GM12891 (cell line): ENCODE measurements at regions not wholly inside any gene's neighbourhood (a gene's known extent, or its start where the extent isn't known, plus 50 kb on each side); places are given as distances from the start of the nearest gene placed in this dataset.

Source experiments
- DNase-seq: peaks from one replicate; pipeline ENCODE4 v3.0.0; 2011; ENCODE audit warnings: low spot score; ENCODE audit not compliant: insufficient read length
- FAIRE-seq: peaks from 2 replicates; lab custom pipeline; 2011; peaks lifted over from hg19 to GRCh38; lab: Jason Lieb, UNC
- PAX5 ChIP-seq: IDR thresholded peaks from 2 replicates; pipeline ENCODE4 v1.6.1; 2011; ENCODE audit warnings: low read length, moderate library complexity, mild to moderate bottlenecking; ENCODE audit not compliant: insufficient read depth, severe bottlenecking
- POLR2A ChIP-seq: IDR thresholded peaks from 2 replicates; pipeline ENCODE4 v1.6.1; 2011; ENCODE audit warnings: low read depth, low read length, control low read depth
- POLR2AphosphoS5 ChIP-seq: IDR thresholded peaks from 2 replicates; pipeline ENCODE4 v1.6.1; 2011; ENCODE audit warnings: low read depth, low read length, control low read depth
- POU2F2 ChIP-seq: IDR thresholded peaks from 2 replicates; pipeline ENCODE4 v1.6.1; 2011; ENCODE audit warnings: low read depth, mild to moderate bottlenecking, control low read depth, low read length, moderate library complexity
- SPI1 ChIP-seq: IDR thresholded peaks from 2 replicates; pipeline ENCODE4 v1.6.1; 2011; ENCODE audit warnings: low read depth, low read length, control low read depth
- TAF1 ChIP-seq: IDR thresholded peaks from 2 replicates; pipeline ENCODE4 v1.6.1; 2011; ENCODE audit warnings: low read depth, low read length, control low read depth

DNA sequence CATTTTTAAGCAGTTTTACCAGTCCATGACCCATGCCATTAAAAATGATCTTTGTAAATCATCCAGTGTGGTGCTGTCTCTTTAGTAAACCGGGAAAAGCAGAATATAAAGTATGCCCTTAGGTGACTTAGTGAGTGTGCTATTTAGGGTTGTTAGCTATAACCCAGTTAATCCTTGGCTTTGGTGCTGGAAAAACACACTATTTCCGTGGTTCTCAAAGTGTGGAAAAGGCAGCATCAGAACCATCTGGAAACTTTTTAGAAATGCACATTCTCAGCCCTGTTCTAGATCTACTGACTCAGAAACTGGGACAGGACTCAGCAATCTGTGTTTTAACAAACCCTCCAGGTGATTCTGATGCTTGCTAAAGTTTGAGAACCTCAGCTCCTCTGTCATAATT, 123.6 kb upstream of the ZNF608 start:
- DNase-seq: no peak
- TF ChIP-seq PAX5 (no peak), POLR2A (no peak), POU2F2 (no peak), SPI1 (no peak), TAF1 (no peak), POLR2AphosphoS5 (no peak)
- no peak for FAIRE-seq

DNA sequence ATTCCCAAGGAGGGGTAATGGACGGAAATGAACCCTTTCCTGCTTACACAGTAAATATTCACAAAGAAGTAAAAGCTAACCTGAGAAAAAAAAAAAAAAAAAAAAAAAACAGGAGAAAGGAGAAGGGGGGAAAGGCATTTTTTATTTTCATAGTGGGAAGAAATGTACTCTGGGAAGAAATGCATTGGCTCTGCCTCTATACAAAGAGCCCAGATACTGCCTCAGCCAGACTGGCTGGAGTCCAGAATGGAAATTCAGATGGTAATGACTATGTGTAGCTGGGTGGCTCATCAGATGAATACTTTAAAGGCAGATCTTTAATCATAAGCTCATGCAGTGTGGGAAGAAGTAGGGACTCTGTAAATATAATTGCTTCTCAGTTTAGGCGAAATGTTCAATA, 124.9 kb upstream of the ZNF608 start:
- DNase-seq: no peak
- FAIRE-seq: no peak
- TF ChIP-seq POLR2A (no peak), TAF1 (no peak), PAX5 (no peak), POLR2AphosphoS5 (no peak), POU2F2 (no peak), SPI1 (no peak)

DNA sequence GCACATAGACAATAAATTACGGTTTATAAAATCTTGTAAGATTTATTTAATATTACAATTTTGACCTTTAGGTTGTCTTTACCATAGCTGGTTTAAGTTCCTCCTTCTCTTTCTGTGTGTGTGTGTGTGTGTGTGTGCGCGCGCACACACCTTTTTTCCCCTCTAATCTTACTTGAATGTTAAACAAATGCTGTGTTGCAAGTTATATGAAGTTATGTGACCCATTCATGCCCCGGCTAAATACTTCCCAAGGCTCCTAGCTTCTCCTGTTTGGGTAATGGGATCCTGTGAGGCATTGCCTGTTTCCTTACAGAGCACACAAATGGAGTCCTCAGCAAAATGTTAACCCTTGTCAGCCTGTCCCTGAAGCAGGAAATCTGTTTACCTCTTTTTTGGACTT, 125.6 kb upstream of the ZNF608 start:
- TF ChIP-seq POU2F2 (no peak), POLR2A (no peak), TAF1 (no peak), PAX5 (no peak), POLR2AphosphoS5 (no peak), SPI1 (no peak)
- FAIRE-seq (no peak), DNase-seq (no peak)

DNA sequence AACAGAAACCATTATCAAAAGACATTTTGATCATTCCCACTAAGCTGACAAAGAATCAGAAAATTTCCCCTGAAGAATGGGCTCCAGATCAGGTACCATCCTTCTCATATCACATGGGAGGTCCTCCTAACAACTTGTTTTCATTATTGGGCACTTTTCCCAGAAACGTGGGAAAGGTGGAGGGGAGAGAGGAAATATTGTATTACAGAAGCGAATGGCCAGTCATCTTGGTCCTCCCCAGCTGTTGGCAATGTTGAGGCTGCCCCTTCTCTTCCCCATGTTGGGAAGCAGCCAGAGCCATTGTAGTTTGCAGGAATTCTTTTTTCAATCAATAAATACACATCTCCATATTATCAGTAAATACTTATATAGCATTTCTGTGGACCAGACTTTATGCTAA, 126.2 kb upstream of the ZNF608 start:
- no peak for FAIRE-seq
- DNase-seq: no peak
- no peak for TF ChIP-seq POLR2A
- no peak for TF ChIP-seq POU2F2

DNA sequence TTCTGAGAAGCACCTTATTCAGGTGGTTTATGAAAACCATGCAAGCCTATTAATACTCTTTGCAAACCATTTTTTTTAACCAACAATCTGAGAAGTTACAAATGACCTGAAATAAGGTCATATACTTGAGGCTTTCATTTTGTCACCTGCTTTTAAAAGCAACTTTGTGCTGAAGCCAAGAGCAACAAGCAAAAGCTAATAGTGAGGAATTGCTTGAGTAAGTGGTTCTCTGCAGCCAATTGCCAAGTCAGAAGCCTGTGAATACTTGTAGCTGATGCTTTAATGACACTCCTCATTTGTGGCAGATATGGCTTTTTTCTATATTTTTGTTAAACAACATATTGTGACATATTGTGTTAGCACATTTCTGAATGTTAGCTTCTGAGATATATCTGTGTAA, 126.7 kb upstream of the ZNF608 start:
- DNase-seq (no peak), FAIRE-seq (no peak)
- TF ChIP-seq PAX5: no peak
- no peak for TF ChIP-seq SPI1
- TF ChIP-seq TAF1: no peak
- no peak for TF ChIP-seq POLR2AphosphoS5
- no peak for TF ChIP-seq POU2F2
- no peak for TF ChIP-seq POLR2A

DNA sequence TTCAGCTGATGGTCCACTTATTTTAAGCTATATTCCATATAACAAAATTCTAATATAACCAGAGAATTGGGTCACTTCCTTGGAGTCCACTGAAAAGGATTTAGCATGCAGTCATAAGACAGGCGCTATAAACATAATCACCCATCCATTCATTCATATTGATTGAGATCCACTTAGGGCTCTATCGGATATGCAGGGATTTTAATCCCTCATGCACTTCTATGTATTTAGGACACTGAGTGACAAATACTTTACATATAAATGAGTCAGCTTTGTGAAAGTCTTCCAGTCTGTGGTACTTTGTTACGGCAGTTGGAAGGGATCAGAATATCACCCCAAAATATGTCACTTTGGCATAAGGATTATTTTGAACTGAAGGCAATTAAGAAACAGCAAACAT, 127.3 kb upstream of the ZNF608 start:
- TF ChIP-seq SPI1: no peak
- TF ChIP-seq POU2F2: no peak
- no peak for TF ChIP-seq POLR2A
- no peak for TF ChIP-seq PAX5
- TF ChIP-seq POLR2AphosphoS5: no peak
- no peak for TF ChIP-seq TAF1
- DNase-seq (no peak), FAIRE-seq (no peak)

DNA sequence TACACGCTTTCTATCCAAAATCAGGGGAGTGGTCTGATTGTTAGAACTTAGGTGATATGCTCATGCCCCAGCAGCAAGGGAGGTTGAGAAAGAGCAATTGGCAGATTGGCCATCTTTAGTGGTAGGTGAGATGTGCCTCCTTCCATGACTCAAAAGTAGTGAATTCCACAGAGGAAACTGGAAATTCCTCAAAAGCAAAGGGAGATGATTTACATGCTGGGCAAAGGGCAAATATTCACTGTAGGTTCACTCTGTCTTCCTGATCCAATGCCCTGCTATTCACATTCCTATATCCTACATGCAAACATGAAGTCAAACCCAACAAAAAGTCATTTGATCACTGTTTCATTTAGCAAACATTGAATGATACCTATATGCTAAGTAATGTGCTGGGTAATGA, 130.1 kb upstream of the ZNF608 start:
- FAIRE-seq (no peak), DNase-seq (no peak)
- no peak for TF ChIP-seq POLR2AphosphoS5
- TF ChIP-seq SPI1: no peak
- no peak for TF ChIP-seq POU2F2
- TF ChIP-seq TAF1: no peak
- TF ChIP-seq PAX5: no peak
- TF ChIP-seq POLR2A: no peak

DNA sequence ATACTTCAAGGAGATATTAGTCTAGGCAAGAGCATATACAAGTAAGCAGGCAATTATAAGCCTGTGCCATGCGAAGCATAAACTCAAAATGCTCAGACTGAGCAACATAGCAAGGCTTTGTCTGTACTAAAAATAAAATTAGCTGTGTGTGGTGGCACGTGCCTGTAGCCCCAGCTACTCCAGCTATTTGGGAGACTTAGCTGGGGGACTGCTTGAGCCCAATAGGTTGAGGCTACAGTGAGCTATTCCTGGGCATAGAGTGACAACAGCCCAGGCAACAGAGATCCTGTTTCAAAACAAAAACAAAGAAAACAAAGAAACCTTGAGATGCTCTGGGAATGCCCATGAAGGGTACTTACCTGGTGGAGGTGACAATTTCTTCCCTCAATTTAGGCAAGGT, 130.5 kb upstream of the ZNF608 start:
- TF ChIP-seq SPI1: no peak
- TF ChIP-seq POU2F2: no peak
- TF ChIP-seq POLR2AphosphoS5: no peak
- no peak for TF ChIP-seq TAF1
- TF ChIP-seq POLR2A: no peak
- TF ChIP-seq PAX5: no peak
- no peak for FAIRE-seq
- no peak for DNase-seq

DNA sequence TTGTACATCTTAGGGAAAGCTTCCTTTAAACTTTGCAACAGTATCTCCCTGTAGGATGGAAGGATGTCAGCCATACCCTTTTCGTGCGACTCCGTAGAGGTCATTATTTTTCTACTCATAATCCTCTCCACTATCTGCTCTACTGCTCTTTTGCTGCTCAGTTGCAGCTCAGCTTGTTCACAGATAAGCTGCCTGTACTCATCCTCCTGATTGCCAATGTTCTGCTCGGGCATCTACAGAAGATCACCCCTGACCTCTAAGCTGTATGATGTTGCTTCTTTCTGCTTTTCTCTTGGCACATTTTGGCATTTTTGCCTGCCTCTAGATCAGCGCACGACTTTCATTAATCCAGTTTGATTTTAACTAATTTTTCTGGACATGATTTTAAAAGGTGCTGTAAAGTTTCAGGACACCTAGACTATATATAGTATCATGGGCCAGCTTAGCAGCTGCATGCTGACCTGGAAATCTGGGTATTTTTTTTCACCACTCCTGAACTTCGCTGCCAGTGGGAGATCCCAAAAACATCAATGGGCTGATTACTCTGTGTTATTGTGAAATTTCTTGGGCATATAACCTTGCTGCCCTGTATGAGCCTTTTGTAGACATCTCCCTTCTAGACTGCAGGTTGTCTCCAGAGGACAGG, 131.2 kb upstream of the ZNF608 start:
- no peak for DNase-seq
- no peak for TF ChIP-seq POLR2A
- no peak for TF ChIP-seq PAX5
- TF ChIP-seq POU2F2: no peak
- TF ChIP-seq POLR2AphosphoS5: no peak
- no peak for TF ChIP-seq TAF1
- TF ChIP-seq SPI1: no peak
- no peak for FAIRE-seq

DNA sequence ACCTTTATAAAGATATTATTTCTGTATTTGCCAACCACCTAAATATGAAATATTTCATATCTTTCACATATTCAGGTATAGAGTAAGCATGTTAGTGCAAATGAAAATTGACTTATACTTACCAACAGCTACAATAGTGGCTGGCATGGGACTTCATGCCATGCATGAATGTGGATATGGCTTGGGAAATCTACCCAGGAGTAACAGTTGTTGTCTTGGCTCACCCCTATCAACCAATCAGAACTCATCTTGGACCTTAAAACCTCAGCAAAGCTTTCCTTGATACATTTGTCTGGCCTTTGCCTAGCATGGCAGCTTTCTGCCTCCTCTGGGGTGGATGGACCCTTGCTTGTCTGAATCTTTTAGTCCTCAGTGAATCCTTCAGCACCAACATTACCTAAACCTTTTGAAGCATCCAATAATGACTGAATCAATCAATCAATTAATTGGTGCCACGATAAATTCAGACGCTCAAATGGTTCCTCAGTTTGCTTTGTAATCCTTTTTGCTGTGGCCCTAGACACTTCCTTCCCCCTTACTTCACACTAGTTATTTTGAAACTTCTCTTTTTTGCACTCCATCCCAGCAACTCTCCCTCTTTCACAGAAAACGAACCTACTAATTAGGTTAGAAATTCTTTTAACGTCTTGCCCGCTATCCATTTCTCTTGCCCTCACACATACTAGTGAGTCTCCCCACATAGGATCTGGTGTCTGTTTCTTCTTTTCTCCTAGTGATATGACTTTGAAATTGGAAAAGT, 132.3 kb upstream of the ZNF608 start:
- DNase-seq (no peak), FAIRE-seq (no peak)
- TF ChIP-seq SPI1 (no peak), TAF1 (no peak), POLR2AphosphoS5 (no peak), PAX5 (no peak), POU2F2 (no peak), POLR2A (no peak)
